Activated T-helper 2 cell treated with anti-CD3 and anti-CD28 coated beads, Interferon-gamma antibody, Interleukin-2, Interleukin-4, amounts not matched to agents 10 μg/mL and 5 μg/mL and 100 μg/mL, durations not matched to agents 14 hours and 24 hours and 36 hours (primary cell): ENCODE measurements at regions not wholly inside any gene's neighbourhood (a gene's known extent, or its start where the extent isn't known, plus 50 kb on each side); places are given as distances from the start of the nearest gene placed in this dataset.
"Not testable (repeated sequence)": the region's sequence is repeated elsewhere in the genome, so short reads cannot be mapped to it uniquely, and the experiment has no call there.

Experiments
- DNase-seq: peaks from one replicate; pipeline ENCODE4 v3.0.0; 2021; ENCODE audit warnings: low spot score
- H3K27ac Mint-ChIP-seq: one replicate; pipeline ENCODE4 v1.8.0; 2021; ENCODE audit warnings: mixed read lengths
- H3K27me3 Mint-ChIP-seq: one replicate; pipeline ENCODE4 v1.8.0; 2021; ENCODE audit warnings: low read depth, mixed read lengths
- H3K36me3 Mint-ChIP-seq: one replicate; pipeline ENCODE4 v1.8.0; 2021; ENCODE audit warnings: low read depth, mixed read lengths
- H3K4me1 Mint-ChIP-seq: one replicate; pipeline ENCODE4 v1.8.0; 2021; ENCODE audit warnings: low read depth, mixed read lengths
- H3K4me3 Mint-ChIP-seq: one replicate; pipeline ENCODE4 v1.8.0; 2021; ENCODE audit warnings: low read depth, mild to moderate bottlenecking, moderate library complexity, mixed read lengths
- H3K9me3 Mint-ChIP-seq: one replicate; pipeline ENCODE4 v1.8.0; 2021; ENCODE audit warnings: mixed read lengths
- intact Hi-C: fragments of 100-400 bp; cut with micrococcal nuclease; formaldehyde crosslinking; loops from one replicate; pipeline ENCODE4 v1.15.1; 2023

DNA sequence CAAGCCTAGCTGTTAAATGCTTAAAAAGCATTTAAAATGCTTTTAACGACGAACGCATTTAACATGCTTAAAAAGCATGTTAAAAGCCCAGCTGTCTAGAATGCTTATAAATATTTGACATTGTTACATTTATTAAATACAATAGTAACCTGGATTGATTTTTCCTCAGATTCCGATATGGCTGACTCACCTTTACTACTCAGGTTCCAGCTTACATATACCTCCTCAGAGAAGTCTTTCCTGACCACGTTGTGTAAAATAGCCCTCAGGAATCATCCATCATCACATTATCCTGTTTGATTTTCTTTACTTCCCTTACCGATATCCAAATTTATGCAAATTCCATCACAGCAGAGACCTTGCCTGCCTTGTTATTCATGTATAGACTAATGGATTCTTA, 51.4 kb downstream of the SLC41A2 start:
- H3K36me3 Mint-ChIP-seq = no peaks in the 10 kb centered on the region
- peaks cover 5% of the 10 kb centered on the region for H3K27me3 Mint-ChIP-seq
- no peak for DNase-seq
- intact Hi-C loops = no loop called here
- no peak overlapping the region for H3K27ac Mint-ChIP-seq
- no peak overlapping the region for H3K4me3 Mint-ChIP-seq
- no peaks in the 10 kb centered on the region for H3K9me3 Mint-ChIP-seq
- H3K4me1 Mint-ChIP-seq = no peaks in the 10 kb centered on the region

GRCh38 chr12:104905446-104905845, 52.6 kb downstream of the SLC41A2 start:
- H3K4me3 Mint-ChIP-seq, intact Hi-C loops: not testable (repeated sequence)

GRCh38 chr12:104903648-104904423, 54.3 kb downstream of the SLC41A2 start:
- no peak overlapping the region for H3K4me3 Mint-ChIP-seq
- H3K36me3 Mint-ChIP-seq = no peaks in the 10 kb centered on the region
- no peak for DNase-seq
- peaks cover 10% of the 10 kb centered on the region for H3K9me3 Mint-ChIP-seq
- H3K4me1 Mint-ChIP-seq = no peaks in the 10 kb centered on the region
- H3K27ac Mint-ChIP-seq = no peak overlapping the region
- peaks cover 8% of the 10 kb centered on the region for H3K27me3 Mint-ChIP-seq
- intact Hi-C loops = no loop called here

More at GRCh38 chr12:104905446-104905845, 52.6 kb downstream of the SLC41A2 start:
- not testable (repeated sequence) for H3K4me1 Mint-ChIP-seq, H3K9me3 Mint-ChIP-seq, H3K36me3 Mint-ChIP-seq, H3K27ac Mint-ChIP-seq, H3K27me3 Mint-ChIP-seq, DNase-seq

GRCh38 chr12:104902125-104902524, 56.0 kb downstream of the SLC41A2 start:
- no peak overlapping the region for H3K27ac Mint-ChIP-seq
- DNase-seq = no peak
- no peaks in the 10 kb centered on the region for H3K4me1 Mint-ChIP-seq
- H3K27me3 Mint-ChIP-seq = peaks cover 8% of the 10 kb centered on the region
- no peaks in the 10 kb centered on the region for H3K36me3 Mint-ChIP-seq
- H3K9me3 Mint-ChIP-seq = peaks cover 10% of the 10 kb centered on the region
- no peak overlapping the region for H3K4me3 Mint-ChIP-seq
- intact Hi-C loops = no loop called here

GRCh38 chr12:104896710-104897109, 61.4 kb downstream of the SLC41A2 start:
- no peak for DNase-seq
- intact Hi-C loops = no loop called here
- Mint-ChIP-seq H3K36me3 (no peaks in the 10 kb centered on the region), H3K4me1 (no peaks in the 10 kb centered on the region), H3K4me3 (no peak overlapping the region), H3K27me3 (peaks cover 21% of the 10 kb centered on the region), H3K27ac (no peak overlapping the region), H3K9me3 (peaks cover 10% of the 10 kb centered on the region)

GRCh38 chr12:104896146-104896545, 61.9 kb downstream of the SLC41A2 start:
- Mint-ChIP-seq H3K4me1 (no peaks in the 10 kb centered on the region), H3K9me3 (peaks cover 10% of the 10 kb centered on the region), H3K36me3 (no peaks in the 10 kb centered on the region), H3K4me3 (no peak overlapping the region), H3K27me3 (peaks cover 21% of the 10 kb centered on the region), H3K27ac (no peak overlapping the region)
- intact Hi-C loops = no loop called here
- no peak for DNase-seq

- Mint-ChIP-seq H3K27ac (no peak overlapping the region), H3K36me3 (no peaks in the 10 kb centered on the region), H3K27me3 (peaks cover 18% of the 10 kb centered on the region), H3K9me3 (peaks cover 7% of the 10 kb centered on the region), H3K4me3 (no peak overlapping the region), H3K4me1 (peaks cover 7% of the 10 kb centered on the region)
- intact Hi-C loops = no loop called here
- no peak for DNase-seq
These were observed 62.7 kb downstream of the SLC41A2 start for GRCh38 chr12:104895415-104895814.

- Mint-ChIP-seq H3K27me3 (peaks cover 11% of the 10 kb centered on the region), H3K36me3 (no peaks in the 10 kb centered on the region), H3K9me3 (no peaks in the 10 kb centered on the region), H3K27ac (peak overlapping the region; percentile 79), H3K4me1 (peaks cover 7% of the 10 kb centered on the region), H3K4me3 (no peak overlapping the region)
- intact Hi-C loops = no loop called here
- DNase-seq = no peak
These were observed 67.5 kb downstream of the SLC41A2 start for GRCh38 chr12:104890476-104891096.

DNA sequence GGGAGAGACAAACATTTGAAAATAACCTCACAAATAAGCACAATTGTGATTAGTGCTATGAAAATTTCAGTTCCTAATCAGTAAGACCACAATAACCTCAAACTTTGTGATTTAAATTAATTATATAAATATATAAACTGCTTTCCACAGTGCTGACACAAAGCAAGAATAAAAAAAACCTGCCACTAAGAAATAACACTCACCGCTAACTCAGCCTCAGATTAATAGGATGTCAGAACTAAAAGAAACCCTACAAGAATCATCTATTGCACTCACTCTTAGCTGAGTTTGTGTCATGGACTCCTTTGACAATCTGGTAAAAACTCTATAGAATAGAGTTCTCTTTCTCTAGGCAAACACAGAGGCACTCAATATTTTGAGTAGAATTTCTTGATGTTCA, 68.4 kb downstream of the SLC41A2 start:
- Mint-ChIP-seq H3K36me3 (no peaks in the 10 kb centered on the region), H3K4me1 (peaks cover 7% of the 10 kb centered on the region), H3K9me3 (no peaks in the 10 kb centered on the region), H3K27ac (no peak overlapping the region), H3K27me3 (peaks cover 11% of the 10 kb centered on the region), H3K4me3 (no peak overlapping the region)
- no peak for DNase-seq
- intact Hi-C loops = no loop called here

- H3K27ac Mint-ChIP-seq = no peak overlapping the region
- H3K36me3 Mint-ChIP-seq = no peaks in the 10 kb centered on the region
- H3K27me3 Mint-ChIP-seq = peaks cover 9% of the 10 kb centered on the region
- H3K4me1 Mint-ChIP-seq = peaks cover 7% of the 10 kb centered on the region
- H3K4me3 Mint-ChIP-seq = no peak overlapping the region
- intact Hi-C loops = no loop called here
- DNase-seq = no peak
- no peaks in the 10 kb centered on the region for H3K9me3 Mint-ChIP-seq
These were observed 69.2 kb downstream of the SLC41A2 start for GRCh38 chr12:104888892-104889291.

- Mint-ChIP-seq H3K4me1 (peaks cover 7% of the 10 kb centered on the region), H3K4me3 (no peak overlapping the region), H3K9me3 (no peaks in the 10 kb centered on the region), H3K27me3 (peaks cover 8% of the 10 kb centered on the region), H3K36me3 (no peaks in the 10 kb centered on the region), H3K27ac (no peak overlapping the region)
- no peak for DNase-seq
- intact Hi-C loops = no loop called here
These were observed 69.6 kb downstream of the SLC41A2 start for GRCh38 chr12:104888481-104888880.

GRCh38 chr12:104887452-104887851, 70.6 kb downstream of the SLC41A2 start:
- peaks cover 7% of the 10 kb centered on the region for H3K4me1 Mint-ChIP-seq
- DNase-seq = no peak
- no peaks in the 10 kb centered on the region for H3K9me3 Mint-ChIP-seq
- H3K36me3 Mint-ChIP-seq = no peaks in the 10 kb centered on the region
- H3K4me3 Mint-ChIP-seq = no peak overlapping the region
- no peak overlapping the region for H3K27ac Mint-ChIP-seq
- intact Hi-C loops = no loop called here
- H3K27me3 Mint-ChIP-seq = peaks cover 5% of the 10 kb centered on the region
